Thoracic aorta (tissue), 2 donors: ENCODE measurements at regions not wholly inside any gene's neighbourhood (a gene's known extent, or its start where the extent isn't known, plus 50 kb on each side); places are given as distances from the start of the nearest gene placed in this dataset.
A peak's percentile ranks its signal among the peaks of the same experiment; 100 is the strongest.

Experiments used
- ATAC-seq: fragments of 150-250 bp; one replicate; pipeline ENCODE4 v1.8.0; 2017; ENCODE audit warnings: low read depth; ENCODE audit not compliant: insufficient number of reproducible peaks, low FRiP score
- DNase-seq: peaks from one replicate; pipeline ENCODE4 v3.0.0-alpha.2; 2020; ENCODE audit warnings: low spot score
- H3K27ac ChIP-seq, 2 donors: fragments of 200-600 bp; sonication (generic); 1 replicate in 1 of 2; 2 replicates in 1 of 2; pipeline ENCODE4 v1.5.1; 2016; ENCODE audit warnings: mild to moderate bottlenecking in 2 of 2, moderate library complexity in 2 of 2
- H3K27me3 ChIP-seq: fragments of 200-600 bp; sonication (generic); replicated peaks from 2 replicates; pipeline ENCODE4 v1.6.0; 2016; ENCODE audit warnings: mild to moderate bottlenecking; ENCODE audit not compliant: insufficient read depth
- H3K36me3 ChIP-seq: fragments of 200-600 bp; sonication (generic); one replicate; pipeline ENCODE4 v1.5.1; 2016
- H3K4me1 ChIP-seq, 2 donors: fragments of 200-600 bp; sonication (generic); 1 replicate in 1 of 2; 2 replicates in 1 of 2; pipeline versions ENCODE4 v1.5.1 to v1.6.0; 2016; ENCODE audit warnings: low read depth in 2 of 2, mild to moderate bottlenecking in 1 of 2; ENCODE audit not compliant: control insufficient read depth in 1 of 2
- H3K4me3 ChIP-seq: fragments of 200-600 bp; sonication (generic); 2 replicates; pipeline ENCODE4 v1.5.1; 2016; ENCODE audit warnings: mild to moderate bottlenecking
- H3K9me3 ChIP-seq: fragments of 200-600 bp; sonication (generic); 2 replicates; pipeline ENCODE4 v1.5.1; 2016
- CTCF ChIP-seq: fragments of 200-600 bp; sonication (generic); IDR thresholded peaks from one replicate; pipeline ENCODE4 v1.5.1; 2019; ENCODE audit warnings: antibody characterized with exemption

- H3K27ac ChIP-seq: no peak overlapping the region
- no peaks in the 10 kb centered on the region for H3K9me3 ChIP-seq
- H3K36me3 ChIP-seq: no peaks in the 10 kb centered on the region
- no peaks in the 10 kb centered on the region for H3K27me3 ChIP-seq
- H3K4me1 ChIP-seq: peaks cover 0 to 11% of the 10 kb centered on the region in 2 donors
- ATAC-seq: no peak
- no peak for DNase-seq
- no peak for TF ChIP-seq CTCF
- H3K4me3 ChIP-seq: peak overlapping the region; percentile 46
Observed at GRCh38 chr18:75131381-75132000, 77.4 kb downstream of the PTGR3 start.

- H3K9me3 ChIP-seq: no peaks in the 10 kb centered on the region
- no peaks in the 10 kb centered on the region for H3K36me3 ChIP-seq
- TF ChIP-seq CTCF: no peak
- peaks cover 0 to 11% of the 10 kb centered on the region in 2 donors for H3K4me1 ChIP-seq
- H3K27ac ChIP-seq: no peak overlapping the region
- H3K27me3 ChIP-seq: no peaks in the 10 kb centered on the region
- H3K4me3 ChIP-seq: peak overlapping the region; percentile 46
- ATAC-seq (no peak), DNase-seq (no peak)
Observed at GRCh38 chr18:75130591-75131328, 78.2 kb downstream of the PTGR3 start.

DNA sequence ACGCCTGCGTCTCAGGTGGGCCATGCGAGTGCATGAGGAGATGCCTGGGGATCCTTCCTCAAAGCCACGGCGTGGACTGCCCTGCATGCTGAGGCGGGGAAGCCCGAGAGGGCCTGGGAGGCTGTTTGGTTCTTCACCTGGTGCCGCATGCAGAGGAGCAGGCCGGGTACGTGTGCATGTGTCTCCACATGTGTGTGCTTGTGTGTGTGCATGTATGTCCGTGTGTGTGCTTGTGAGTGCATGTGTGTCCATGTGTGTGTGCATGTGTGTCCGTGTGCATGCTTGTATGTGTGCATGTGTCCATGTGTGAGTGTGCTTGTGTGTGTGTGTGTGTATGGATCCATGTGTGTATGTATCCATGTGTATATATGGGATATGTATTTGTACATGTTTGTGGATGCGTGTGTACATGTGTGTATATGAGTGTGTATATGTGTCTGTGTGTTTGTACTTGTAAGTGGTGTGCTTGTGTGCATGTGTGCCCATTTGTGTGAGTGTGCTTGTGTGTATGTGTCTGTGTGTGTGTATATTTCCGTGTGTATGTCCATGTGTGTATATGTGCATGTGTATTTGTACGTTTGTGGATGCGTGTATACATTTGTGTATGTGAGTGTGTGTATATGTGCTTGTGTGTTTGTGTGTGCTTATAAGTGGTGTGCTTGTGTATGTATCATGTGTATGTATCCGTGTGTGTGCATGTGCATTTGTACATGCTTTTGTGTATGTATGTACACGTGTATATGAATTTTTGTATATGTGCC, 79.0 kb downstream of the PTGR3 start:
- ATAC-seq (no peak), DNase-seq (no peak)
- no peak for TF ChIP-seq CTCF
- no peaks in the 10 kb centered on the region for H3K9me3 ChIP-seq
- no peak overlapping the region for H3K4me3 ChIP-seq
- peaks cover 0 to 11% of the 10 kb centered on the region in 2 donors for H3K4me1 ChIP-seq
- no peaks in the 10 kb centered on the region for H3K27me3 ChIP-seq
- H3K27ac ChIP-seq: no peak overlapping the region
- no peaks in the 10 kb centered on the region for H3K36me3 ChIP-seq

DNA sequence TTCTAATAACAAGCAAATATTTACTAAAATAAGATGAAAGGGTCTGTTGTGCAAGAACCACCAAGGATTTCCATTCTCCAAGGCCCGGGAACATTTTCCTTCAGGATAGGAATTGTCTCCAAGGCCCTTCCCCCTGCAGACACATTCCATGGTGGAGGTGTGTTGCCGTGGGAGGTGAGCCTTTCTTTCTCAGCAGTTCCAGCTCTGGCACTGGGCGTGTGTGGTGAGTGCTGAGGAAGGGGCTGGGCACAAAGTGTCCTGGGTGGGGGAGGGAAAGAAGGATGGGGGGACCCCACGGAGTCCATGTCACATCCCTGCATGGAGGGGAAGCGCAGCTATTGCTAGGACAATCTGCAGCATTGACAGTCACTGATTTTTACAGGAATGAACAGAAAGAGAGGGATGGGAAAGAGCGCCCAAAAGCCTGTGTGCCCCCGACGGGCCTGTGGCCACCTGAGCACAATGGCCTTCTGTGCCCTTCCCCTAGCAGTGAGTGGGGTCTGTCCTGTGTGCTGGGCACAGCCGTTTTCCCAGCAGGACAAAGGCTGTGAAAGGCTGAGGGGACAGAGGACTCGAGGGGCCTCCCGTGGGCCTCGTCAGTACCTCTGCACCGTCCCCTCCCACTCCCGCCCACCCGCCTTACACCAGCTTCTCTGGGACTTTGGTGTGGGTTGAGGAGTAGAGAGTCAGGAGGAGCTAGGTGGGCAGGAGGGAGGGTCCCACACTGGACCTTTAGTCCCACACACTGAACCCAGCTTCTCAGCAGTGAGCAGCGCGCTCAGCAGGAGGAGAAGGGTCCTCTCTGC, 79.8 kb downstream of the PTGR3 start:
- Histone ChIP-seq H3K27me3 (no peaks in the 10 kb centered on the region), H3K4me3 (no peak overlapping the region), H3K9me3 (no peaks in the 10 kb centered on the region), H3K4me1 (peaks cover 0 to 11% of the 10 kb centered on the region in 2 donors), H3K27ac (no peak overlapping the region), H3K36me3 (no peaks in the 10 kb centered on the region)
- DNase-seq (no peak), ATAC-seq (no peak)
- TF ChIP-seq CTCF: no peak
